ENCODE measurements at regions not wholly inside any gene's neighbourhood (a gene's known extent, or its start where the extent isn't known, plus 50 kb on each side); places are given as distances from the start of the nearest gene placed in this dataset.

GRCh38 chr1:199794105-199794863 is 233.2 kb upstream of the NR5A2 start:
- no peak for TF ChIP-seq CTCF (conservative IDR thresholded peaks at IDR 0.05; ENCODE audit: low read length)
- no peak overlapping the region for H3K4me3 ChIP-seq (ENCODE audit: low read length)
- DNase-seq (ENCODE audit: low read depth), result no peak

- TF ChIP-seq CTCF (conservative IDR thresholded peaks at IDR 0.05; ENCODE audit: low read length), result no peak
- no peak for DNase-seq (ENCODE audit: low read depth)
- no peak overlapping the region for H3K4me3 ChIP-seq (ENCODE audit: low read length)
Observed at GRCh38 chr1:199799116-199799515, 228.4 kb upstream of the NR5A2 start.

GRCh38 chr1:199804526-199804925 is 223.0 kb upstream of the NR5A2 start:
- no peak for TF ChIP-seq CTCF (conservative IDR thresholded peaks at IDR 0.05; ENCODE audit: low read length)
- no peak overlapping the region for H3K4me3 ChIP-seq (ENCODE audit: low read length)
- no peak for DNase-seq (ENCODE audit: low read depth)

- DNase-seq (ENCODE audit: low read depth), result peak; percentile 11
- no peak for TF ChIP-seq CTCF (conservative IDR thresholded peaks at IDR 0.05; ENCODE audit: low read length)
- no peak overlapping the region for H3K4me3 ChIP-seq (ENCODE audit: low read length)
Observed at GRCh38 chr1:199808110-199808870, 219.2 kb upstream of the NR5A2 start.

GRCh38 chr1:199809311-199809710 is 218.2 kb upstream of the NR5A2 start:
- DNase-seq (ENCODE audit: low read depth), result no peak
- no peak overlapping the region for H3K4me3 ChIP-seq (ENCODE audit: low read length)
- TF ChIP-seq CTCF (conservative IDR thresholded peaks at IDR 0.05; ENCODE audit: low read length), result no peak

GRCh38 chr1:199811163-199811562 is 216.3 kb upstream of the NR5A2 start:
- H3K4me3 ChIP-seq (ENCODE audit: low read length), result no peak overlapping the region
- DNase-seq (ENCODE audit: low read depth), result no peak
- TF ChIP-seq CTCF (conservative IDR thresholded peaks at IDR 0.05; ENCODE audit: low read length), result no peak

GRCh38 chr1:199813198-199813597 is 214.3 kb upstream of the NR5A2 start:
- TF ChIP-seq CTCF (conservative IDR thresholded peaks at IDR 0.05; ENCODE audit: low read length), result no peak
- no peak for DNase-seq (ENCODE audit: low read depth)
- H3K4me3 ChIP-seq (ENCODE audit: low read length), result no peak overlapping the region

Data from AG10803 (cell line).